ENCODE measurements at regions not wholly inside any gene's neighbourhood (a gene's known extent, or its start where the extent isn't known, plus 50 kb on each side); places are given as distances from the start of the nearest gene placed in this dataset.

- TF ChIP-seq ZFP30 (CRISPR knock-in tag; IDR thresholded peaks at IDR 0.05) (no peak), POU6F1 (CRISPR knock-in tag; IDR thresholded peaks at IDR 0.05; ENCODE audit: borderline replicate concordance, low read depth) (no peak), GLIS3 (CRISPR knock-in tag; IDR thresholded peaks at IDR 0.05) (no peak), CSRNP3 (CRISPR knock-in tag; IDR thresholded peaks at IDR 0.05) (no peak), OSR1 (CRISPR knock-in tag; IDR thresholded peaks at IDR 0.05) (no peak), ZFP3 (CRISPR knock-in tag; IDR thresholded peaks at IDR 0.05) (no peak), ZNF565 (CRISPR knock-in tag; conservative IDR thresholded peaks at IDR 0.05; ENCODE audit: low read depth) (no peak), ISL1 (CRISPR knock-in tag; IDR thresholded peaks at IDR 0.05) (no peak), SNAI2 (CRISPR knock-in tag; IDR thresholded peaks at IDR 0.05) (no peak), TOX (CRISPR knock-in tag; IDR thresholded peaks at IDR 0.05; ENCODE audit: borderline replicate concordance) (no peak), BACH2 (CRISPR knock-in tag; IDR thresholded peaks at IDR 0.05; ENCODE audit: borderline replicate concordance) (no peak), ZNF70 (CRISPR knock-in tag; IDR thresholded peaks at IDR 0.05) (no peak), TCF4 (CRISPR knock-in tag; IDR thresholded peaks at IDR 0.05; ENCODE audit: borderline replicate concordance) (no peak), PPARA (CRISPR knock-in tag; IDR thresholded peaks at IDR 0.05; ENCODE audit: borderline replicate concordance) (no peak), CSDC2 (CRISPR knock-in tag; IDR thresholded peaks at IDR 0.05) (no peak)
- no peak for ATAC-seq
Measured at GRCh38 chr11:134544095-134544815, 132.2 kb upstream of the B3GAT1 start.

GRCh38 chr11:134543645-134544044, 131.6 kb upstream of the B3GAT1 start:
- TF ChIP-seq PPARA (CRISPR knock-in tag; IDR thresholded peaks at IDR 0.05; ENCODE audit: borderline replicate concordance) (no peak), BACH2 (CRISPR knock-in tag; IDR thresholded peaks at IDR 0.05; ENCODE audit: borderline replicate concordance) (no peak), CSRNP3 (CRISPR knock-in tag; IDR thresholded peaks at IDR 0.05) (no peak), TCF4 (CRISPR knock-in tag; IDR thresholded peaks at IDR 0.05; ENCODE audit: borderline replicate concordance) (no peak), ZNF565 (CRISPR knock-in tag; conservative IDR thresholded peaks at IDR 0.05; ENCODE audit: low read depth) (no peak), ZFP3 (CRISPR knock-in tag; IDR thresholded peaks at IDR 0.05) (no peak), OSR1 (CRISPR knock-in tag; IDR thresholded peaks at IDR 0.05) (no peak), CSDC2 (CRISPR knock-in tag; IDR thresholded peaks at IDR 0.05) (no peak), ZNF70 (CRISPR knock-in tag; IDR thresholded peaks at IDR 0.05) (no peak), ZFP30 (CRISPR knock-in tag; IDR thresholded peaks at IDR 0.05) (no peak), ZNF8 (CRISPR knock-in tag; IDR thresholded peaks at IDR 0.05) (no peak), PATZ1 (CRISPR knock-in tag; IDR thresholded peaks at IDR 0.05; ENCODE audit: borderline replicate concordance) (no peak), TSHZ2 (CRISPR knock-in tag; IDR thresholded peaks at IDR 0.05) (no peak), POU6F1 (CRISPR knock-in tag; IDR thresholded peaks at IDR 0.05; ENCODE audit: borderline replicate concordance, low read depth) (no peak), CREB5 (CRISPR knock-in tag; IDR thresholded peaks at IDR 0.05; ENCODE audit: low read depth) (no peak), ZC3H10 (CRISPR knock-in tag; IDR thresholded peaks at IDR 0.05) (no peak)
- no peak for ATAC-seq
